IMR-90 (cell line): ENCODE measurements at regions not wholly inside any gene's neighbourhood (a gene's known extent, or its start where the extent isn't known, plus 50 kb on each side); places are given as distances from the start of the nearest gene placed in this dataset.

ENCODE experiments used
- CTCF ChIP-seq: conservative IDR thresholded peaks from 2 replicates; pipeline ENCODE4 v1.5.1; 2012; ENCODE audit warnings: mild to moderate bottlenecking, low read depth, low read length, improper control_type of control experiment
- POLR2A ChIP-seq: IDR thresholded peaks from 2 replicates; pipeline ENCODE4 v1.6.1; 2012; ENCODE audit warnings: mild to moderate bottlenecking, low read depth, low read length
- RAD21 ChIP-seq: IDR thresholded peaks from 2 replicates; pipeline ENCODE4 v1.6.1; 2012; ENCODE audit warnings: low read length, improper control_type of control experiment
- SMC3 ChIP-seq: fragments of 150-350 bp; IDR thresholded peaks from 2 replicates; pipeline ENCODE4 v1.6.1; 2016; ENCODE audit warnings: low read depth, mild to moderate bottlenecking, antibody characterized with exemption, low read length, moderate library complexity
- USF2 ChIP-seq: fragments of 150-350 bp; IDR thresholded peaks from 2 replicates; pipeline ENCODE4 v1.6.1; 2017; ENCODE audit warnings: mild to moderate bottlenecking, antibody characterized with exemption, low read length, low read depth

- TF ChIP-seq CTCF: no peak
- TF ChIP-seq POLR2A: no peak
- no peak for TF ChIP-seq SMC3
- TF ChIP-seq USF2: no peak
- no peak for TF ChIP-seq RAD21
These were observed 78.8 kb upstream of the RPRML start for GRCh38 chr17:47057830-47058229.
